Neural cell (in vitro differentiated cells): ENCODE measurements at regions not wholly inside any gene's neighbourhood (a gene's known extent, or its start where the extent isn't known, plus 50 kb on each side); places are given as distances from the start of the nearest gene placed in this dataset.

ENCODE experiments used
- CTCF ChIP-seq: fragments of 450-650 bp; IDR thresholded peaks from 2 replicates; pipeline ENCODE4 v1.5.1; 2014; ENCODE audit warnings: antibody characterized with exemption, mild to moderate bottlenecking, moderate library complexity; ENCODE audit not compliant: poor library complexity, severe bottlenecking
- MXI1 ChIP-seq: fragments of 450-650 bp; conservative IDR thresholded peaks from 2 replicates; pipeline ENCODE4 v1.6.1; 2014; ENCODE audit warnings: antibody characterized with exemption, mild to moderate bottlenecking; ENCODE audit not compliant: poor library complexity, severe bottlenecking
- POLR2AphosphoS5 ChIP-seq: IDR thresholded peaks from 2 replicates; pipeline ENCODE4 v1.6.1; 2012

DNA sequence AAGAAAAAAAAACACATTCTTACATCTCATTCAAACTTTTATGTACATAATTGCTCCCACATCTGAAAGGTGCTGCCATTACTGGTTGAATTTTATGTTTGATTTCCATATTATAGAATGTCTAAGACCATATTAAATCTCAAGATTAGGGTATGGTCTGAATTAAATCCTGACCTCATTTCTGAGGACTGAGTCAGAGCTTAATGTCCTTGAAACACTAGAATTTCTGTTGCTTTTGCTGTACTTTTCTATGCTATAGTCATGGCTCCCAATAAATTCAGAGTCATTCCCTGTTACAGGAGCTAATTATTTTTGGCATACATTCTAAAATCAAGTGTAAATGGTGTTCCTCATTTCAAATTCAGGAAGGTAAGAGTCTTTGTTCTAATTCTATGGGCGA is 285.3 kb upstream of the MANEA start:
- TF ChIP-seq POLR2AphosphoS5: no peak
- TF ChIP-seq CTCF: no peak
- TF ChIP-seq MXI1: no peak
